CD4-positive, alpha-beta T cell treated with Interferon alpha-2 for 1 hour (primary cell): ENCODE measurements at regions not wholly inside any gene's neighbourhood (a gene's known extent, or its start where the extent isn't known, plus 50 kb on each side); places are given as distances from the start of the nearest gene placed in this dataset.
A peak's percentile ranks its signal among the peaks of the same experiment; 100 is the strongest.

Experiments used
- DNase-seq, 2 donors: peaks; one replicate each; pipeline ENCODE4 v3.0.0-alpha.2; 2020 to 2022

DNA sequence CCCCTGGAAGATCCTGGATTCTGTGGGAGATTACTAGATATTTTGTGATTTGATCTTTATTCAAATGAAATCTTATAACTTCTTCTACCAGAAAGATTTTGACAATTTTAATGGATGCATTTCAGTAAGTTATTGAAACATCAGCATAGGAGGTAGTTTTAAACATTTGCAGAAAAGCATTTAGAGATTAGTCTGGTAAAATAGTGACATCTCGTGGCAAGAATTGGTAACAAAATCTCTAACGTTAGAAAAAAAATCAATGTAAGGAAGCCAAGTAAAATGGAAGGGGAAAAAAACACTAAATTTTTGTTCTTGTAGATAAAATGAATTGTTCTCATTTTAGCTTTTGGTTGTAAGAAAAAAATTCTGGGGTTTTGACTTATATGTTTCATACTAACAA lies 73.3 kb downstream of the TASL start:
- DNase-seq: peak in 1 of 2 donors; percentile 3

DNA sequence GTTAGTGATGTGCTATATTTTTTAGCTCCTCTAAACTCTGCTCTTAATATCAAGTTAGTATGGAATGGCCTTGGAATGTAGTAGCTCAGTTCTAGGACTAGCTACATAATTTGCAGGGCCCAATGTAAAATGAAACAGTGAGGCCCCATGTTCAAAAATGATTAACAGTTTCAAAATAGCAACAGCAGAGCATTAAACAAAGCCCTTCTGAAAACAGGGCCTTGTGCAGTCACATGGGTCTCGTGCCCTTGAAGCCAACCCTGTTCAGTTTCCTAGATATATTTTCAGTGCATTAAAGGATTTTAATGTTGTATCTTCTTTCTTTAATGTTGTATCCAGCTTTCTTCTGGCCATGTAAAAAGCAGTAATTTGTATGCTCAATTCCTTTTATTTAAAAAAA lies 82.1 kb downstream of the TASL start:
- DNase-seq: no peak

DNA sequence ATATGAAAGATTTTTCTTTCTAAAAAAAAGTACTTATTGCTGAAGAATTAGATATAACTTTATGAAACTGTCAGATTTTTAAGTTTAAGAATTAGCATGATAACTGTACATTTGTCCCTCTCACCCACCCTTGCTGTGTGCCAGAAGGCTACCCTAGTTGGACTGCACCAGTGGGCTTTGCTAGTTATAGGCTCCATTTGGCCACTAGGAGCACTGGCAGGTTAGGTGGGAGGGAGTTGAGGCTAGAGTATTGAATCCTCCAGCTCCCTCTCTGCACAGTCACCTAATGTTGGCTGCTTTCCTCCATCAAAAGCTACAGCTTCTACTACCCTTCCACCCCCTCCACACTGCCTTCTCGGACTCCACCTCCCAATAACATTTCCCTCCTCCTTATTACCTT lies 84.2 kb downstream of the TASL start:
- DNase-seq: no peak

DNA sequence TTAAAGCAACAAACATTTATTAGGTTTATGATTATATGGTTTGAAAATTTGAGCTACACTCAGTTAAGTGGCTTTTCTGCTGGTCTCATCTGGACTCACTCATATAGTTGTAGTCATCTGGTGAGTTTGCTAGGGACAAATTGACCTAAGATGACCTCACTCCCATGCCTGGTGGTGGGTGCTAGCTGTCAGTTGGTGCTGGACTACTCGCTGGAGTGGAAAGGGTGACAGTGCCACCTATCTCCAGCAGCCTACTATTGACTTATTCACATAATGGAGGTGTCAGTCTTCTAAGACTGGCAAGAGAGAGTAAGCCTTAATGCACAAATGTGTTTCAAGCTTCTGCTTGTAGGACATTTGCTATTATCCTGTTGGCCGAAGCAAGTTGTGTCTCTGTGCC lies 88.2 kb downstream of the TASL start:
- DNase-seq: no peak

DNA sequence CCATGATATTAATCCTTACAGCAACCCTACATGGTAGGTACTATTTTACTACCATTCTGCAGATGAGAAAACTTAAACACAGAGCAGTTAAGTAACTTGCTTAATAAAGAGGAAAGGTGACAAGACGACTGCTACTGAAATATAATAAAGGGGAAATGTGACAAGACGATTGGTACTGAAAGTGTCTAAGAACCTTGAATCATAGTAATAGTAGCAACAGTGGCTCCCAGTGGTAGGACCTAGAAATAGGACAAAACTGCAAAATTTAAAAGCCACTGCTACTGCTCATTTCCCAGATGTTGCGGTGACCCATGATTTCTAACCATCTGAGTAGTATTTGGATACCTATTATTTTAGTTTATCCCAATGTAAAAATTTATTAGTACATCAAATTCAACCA lies 89.5 kb downstream of the TASL start:
- DNase-seq: no peak

- no peak for DNase-seq
These were observed 93.6 kb downstream of the TASL start for GRCh38 chrX:30483996-30484395.

- DNase-seq: no peak
These were observed 109.1 kb downstream of the TASL start for GRCh38 chrX:30468471-30468870.
